C4-2B (cell line): ENCODE measurements at regions not wholly inside any gene's neighbourhood (a gene's known extent, or its start where the extent isn't known, plus 50 kb on each side); places are given as distances from the start of the nearest gene placed in this dataset.

Experiments
- ZFX ChIP-seq: fragments of 450-650 bp; IDR thresholded peaks from 2 replicates; pipeline ENCODE4 v1.6.1; 2017
- TF ChIP-seq, protein P1 (sequence below): fragments of 450-650 bp; conservative IDR thresholded peaks from 2 replicates; pipeline ENCODE4 v1.5.1; 2017; ENCODE audit warnings: mild to moderate bottlenecking

DNA sequence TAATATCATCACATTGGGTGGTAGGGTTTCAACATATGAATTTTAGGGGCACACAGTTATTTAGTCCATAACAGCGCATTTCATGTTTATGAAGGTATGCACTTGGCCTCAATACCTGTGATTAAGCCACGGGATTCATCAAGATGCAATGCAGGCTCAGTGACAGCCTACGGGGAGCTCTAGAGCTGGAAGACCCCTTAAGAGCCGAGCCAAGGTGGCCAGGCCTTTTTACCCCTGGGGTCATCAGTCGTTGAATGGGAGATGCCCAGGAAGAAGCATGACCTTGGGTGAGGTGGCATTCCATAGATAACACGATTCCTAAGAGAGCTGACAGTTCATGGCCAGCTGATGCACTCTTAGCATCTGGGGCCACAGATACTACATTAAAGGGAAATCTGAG lies 380.0 kb downstream of the ZNF536 start:
- TF ChIP-seq, protein P1, sequence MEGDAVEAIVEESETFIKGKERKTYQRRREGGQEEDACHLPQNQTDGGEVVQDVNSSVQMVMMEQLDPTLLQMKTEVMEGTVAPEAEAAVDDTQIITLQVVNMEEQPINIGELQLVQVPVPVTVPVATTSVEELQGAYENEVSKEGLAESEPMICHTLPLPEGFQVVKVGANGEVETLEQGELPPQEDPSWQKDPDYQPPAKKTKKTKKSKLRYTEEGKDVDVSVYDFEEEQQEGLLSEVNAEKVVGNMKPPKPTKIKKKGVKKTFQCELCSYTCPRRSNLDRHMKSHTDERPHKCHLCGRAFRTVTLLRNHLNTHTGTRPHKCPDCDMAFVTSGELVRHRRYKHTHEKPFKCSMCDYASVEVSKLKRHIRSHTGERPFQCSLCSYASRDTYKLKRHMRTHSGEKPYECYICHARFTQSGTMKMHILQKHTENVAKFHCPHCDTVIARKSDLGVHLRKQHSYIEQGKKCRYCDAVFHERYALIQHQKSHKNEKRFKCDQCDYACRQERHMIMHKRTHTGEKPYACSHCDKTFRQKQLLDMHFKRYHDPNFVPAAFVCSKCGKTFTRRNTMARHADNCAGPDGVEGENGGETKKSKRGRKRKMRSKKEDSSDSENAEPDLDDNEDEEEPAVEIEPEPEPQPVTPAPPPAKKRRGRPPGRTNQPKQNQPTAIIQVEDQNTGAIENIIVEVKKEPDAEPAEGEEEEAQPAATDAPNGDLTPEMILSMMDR, result no peak
- TF ChIP-seq ZFX, result no peak
